Stimulated activated naive CD4-positive, alpha-beta T cell (primary cell): ENCODE measurements at regions not wholly inside any gene's neighbourhood (a gene's known extent, or its start where the extent isn't known, plus 50 kb on each side); places are given as distances from the start of the nearest gene placed in this dataset.
"Not testable (repeated sequence)": the region's sequence is repeated elsewhere in the genome, so short reads cannot be mapped to it uniquely, and the experiment has no call there.

Experiments
- DNase-seq, 6 experiments: peaks; one replicate each; lab custom pipeline; 2025; lab: John Stamatoyannopoulos, UW

- no peak for DNase-seq
Measured at GRCh38 chr14:35940291-35940690, 114.2 kb downstream of the BRMS1L start.

DNA sequence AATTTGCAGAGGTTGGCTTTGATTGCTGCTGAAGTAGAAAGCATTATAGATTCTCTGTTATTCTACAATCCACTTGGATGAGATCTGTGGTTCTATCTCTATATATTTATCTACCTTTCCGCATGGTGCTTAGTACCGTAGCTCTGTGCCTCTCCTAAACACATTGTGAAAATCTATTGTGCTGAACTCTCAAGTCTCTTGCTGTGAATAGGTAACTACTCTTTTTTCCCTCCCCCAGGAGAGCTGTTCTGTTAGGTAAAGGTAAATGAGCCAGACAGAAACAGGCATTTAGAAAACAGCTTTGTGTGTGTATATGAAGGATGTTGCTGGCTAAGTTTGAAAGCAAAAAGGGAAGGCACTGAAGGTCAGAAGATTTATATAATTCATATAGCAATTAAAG is 112.6 kb downstream of the BRMS1L start:
- no peak for DNase-seq

GRCh38 chr14:35934499-35934898 is 108.4 kb downstream of the BRMS1L start:
- no peak for DNase-seq

DNA sequence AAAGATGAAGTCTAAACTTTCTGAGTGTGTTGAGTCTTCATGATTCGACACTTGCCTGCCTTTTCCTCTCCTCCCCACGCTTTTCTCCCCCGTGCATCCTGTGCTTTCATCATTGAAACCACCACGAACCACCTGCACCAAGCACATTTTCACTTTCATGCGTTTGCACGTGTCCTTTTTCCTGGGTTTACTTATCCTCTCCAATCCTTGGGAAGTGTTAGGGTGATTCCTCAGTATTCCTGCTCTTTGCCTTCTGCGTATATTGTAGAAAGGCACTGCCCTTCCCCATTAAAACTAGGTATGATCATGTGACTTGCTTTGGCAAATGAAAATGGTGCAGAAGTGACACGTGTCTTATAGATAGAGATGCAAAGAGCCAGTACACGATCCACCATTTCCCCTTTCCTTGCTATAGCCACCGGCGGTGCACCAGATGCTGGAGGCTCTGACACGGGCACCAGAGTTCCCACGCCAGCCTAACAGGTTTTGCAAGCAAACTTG is 106.6 kb downstream of the BRMS1L start:
- DNase-seq, result peak in 5 of 6 experiments; percentile 1 to 76 (median 54)

DNA sequence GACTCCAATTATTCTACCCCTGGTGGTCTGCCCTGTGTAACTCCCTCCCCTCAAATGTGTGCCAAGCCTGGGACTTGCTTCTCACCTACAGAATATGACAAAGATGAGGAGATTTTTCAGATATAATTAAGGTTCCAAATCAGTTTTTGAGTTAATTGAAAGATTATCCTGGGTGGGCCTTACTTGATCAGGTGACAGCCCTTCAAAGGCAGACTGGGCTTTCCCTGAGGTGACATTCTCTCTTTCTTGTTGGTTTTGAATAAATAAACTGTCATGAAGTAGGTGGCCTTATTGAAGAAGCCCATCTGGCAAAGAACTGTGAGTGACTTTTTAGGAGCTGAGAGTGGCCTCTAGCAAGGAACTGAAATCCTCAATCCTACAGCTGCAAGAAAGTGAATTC is 106.0 kb downstream of the BRMS1L start:
- DNase-seq, result no peak

DNA sequence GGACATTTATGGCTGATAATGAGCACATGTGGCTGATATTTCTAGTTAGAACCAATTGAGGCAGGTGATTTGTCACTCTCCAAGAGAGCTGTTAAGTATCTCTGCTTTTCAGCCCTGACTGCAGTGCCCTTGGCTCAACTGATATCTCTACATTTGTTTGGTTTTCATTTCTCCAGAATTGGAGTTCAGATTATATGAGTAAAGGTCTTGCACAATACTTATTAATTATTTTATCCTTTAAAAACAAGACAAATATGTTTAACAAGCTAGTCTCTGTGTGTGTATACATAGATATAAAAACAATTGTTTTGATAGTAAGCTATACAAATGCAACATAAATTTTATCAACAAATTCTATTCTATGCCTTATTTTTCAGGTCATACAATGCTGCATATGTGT is 105.2 kb downstream of the BRMS1L start:
- DNase-seq, result no peak

- no peak for DNase-seq
Measured at GRCh38 chr14:35929186-35929585, 103.0 kb downstream of the BRMS1L start.

GRCh38 chr14:35927727-35928126 is 101.6 kb downstream of the BRMS1L start:
- no peak for DNase-seq

GRCh38 chr14:35925319-35925718 is 99.2 kb downstream of the BRMS1L start:
- DNase-seq, result no peak

DNA sequence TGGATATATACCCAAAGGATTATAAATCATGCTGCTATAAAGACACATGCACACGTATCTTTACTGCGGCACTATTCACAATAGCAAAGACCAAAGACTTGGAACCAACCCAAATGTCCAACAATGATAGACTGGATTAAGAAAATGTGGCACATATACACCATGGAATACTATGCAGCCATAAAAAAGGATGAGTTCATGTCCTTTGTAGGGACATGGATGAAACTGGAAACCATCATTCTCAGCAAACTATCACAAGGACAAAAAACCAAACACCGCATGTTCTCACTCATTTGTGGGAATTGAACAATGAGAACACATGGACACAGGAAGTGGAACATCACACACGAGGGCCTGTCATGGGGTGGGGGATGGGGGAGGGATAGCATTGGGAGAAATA is 96.5 kb downstream of the BRMS1L start:
- not testable (repeated sequence) for DNase-seq

GRCh38 chr14:35921745-35922144 is 95.6 kb downstream of the BRMS1L start:
- no peak for DNase-seq
